ENCODE measurements at regions not wholly inside any gene's neighbourhood (a gene's known extent, or its start where the extent isn't known, plus 50 kb on each side); places are given as distances from the start of the nearest gene placed in this dataset.

- FAIRE-seq (no peak), ATAC-seq (no peak), DNase-seq (no peak)
- TF ChIP-seq CTCF (IDR thresholded peaks at IDR 0.05), result no peak
- Histone ChIP-seq H3K9me3 (no peaks in the 10 kb centered on the region), H3K27me3 (no peaks in the 10 kb centered on the region), H3K36me3 (no peaks in the 10 kb centered on the region), H3K4me1 (no peaks in the 10 kb centered on the region), H3K4me3 (no peak overlapping the region), H3K27ac (no peak overlapping the region)
- intact Hi-C loops (cut with DNase I), result no loop called here
- 35 to 50% methylated on average over 1 of the region's 1 CpG for WGBS, 2 donors
These were observed 898.2 kb upstream of the MAP3K7 start for GRCh38 chr6:91485047-91485446.

- 51 to 60% methylated on average over 6 of the region's 6 CpGs for WGBS, 2 donors
- no peak overlapping the region for H3K4me3 ChIP-seq
- no peak overlapping the region for H3K27ac ChIP-seq
- H3K9me3 ChIP-seq, result no peaks in the 10 kb centered on the region
- intact Hi-C loops (cut with DNase I), result no loop called here
- TF ChIP-seq CTCF (IDR thresholded peaks at IDR 0.05), result no peak
- DNase-seq (no peak), ATAC-seq (no peak), FAIRE-seq (no peak)
- no peaks in the 10 kb centered on the region for H3K27me3 ChIP-seq
- H3K4me1 ChIP-seq, result no peaks in the 10 kb centered on the region
- H3K36me3 ChIP-seq, result no peaks in the 10 kb centered on the region
These were observed 896.7 kb upstream of the MAP3K7 start for GRCh38 chr6:91483415-91484105.

GRCh38 chr6:91482498-91482897 is 895.6 kb upstream of the MAP3K7 start:
- ATAC-seq (no peak), FAIRE-seq (no peak), DNase-seq (no peak)
- intact Hi-C loops (cut with DNase I), result no loop called here
- Histone ChIP-seq H3K36me3 (no peaks in the 10 kb centered on the region), H3K27me3 (no peaks in the 10 kb centered on the region), H3K4me3 (no peak overlapping the region), H3K27ac (no peak overlapping the region), H3K9me3 (no peaks in the 10 kb centered on the region), H3K4me1 (no peaks in the 10 kb centered on the region)
- no peak for TF ChIP-seq CTCF (IDR thresholded peaks at IDR 0.05)
- WGBS, 2 donors, result 12 to 17% methylated on average over 1 of the region's 1 CpG

GRCh38 chr6:91480402-91480801 is 893.5 kb upstream of the MAP3K7 start:
- DNase-seq (no peak), ATAC-seq (no peak), FAIRE-seq (no peak)
- no peaks in the 10 kb centered on the region for H3K4me1 ChIP-seq
- H3K36me3 ChIP-seq, result no peaks in the 10 kb centered on the region
- WGBS, 2 donors, result 6 to 11% methylated on average over 1 of the region's 1 CpG
- intact Hi-C loops (cut with DNase I), result no loop called here
- no peak for TF ChIP-seq CTCF (IDR thresholded peaks at IDR 0.05)
- H3K27me3 ChIP-seq, result no peaks in the 10 kb centered on the region
- H3K4me3 ChIP-seq, result no peak overlapping the region
- no peaks in the 10 kb centered on the region for H3K9me3 ChIP-seq
- no peak overlapping the region for H3K27ac ChIP-seq

- 76 to 88% methylated on average over 6 of the region's 6 CpGs for WGBS, 2 donors
- FAIRE-seq, result no peak
- no peak for DNase-seq
- Histone ChIP-seq H3K9me3 (no peaks in the 10 kb centered on the region), H3K4me1 (no peaks in the 10 kb centered on the region), H3K27me3 (no peaks in the 10 kb centered on the region), H3K36me3 (no peaks in the 10 kb centered on the region), H3K4me3 (no peak overlapping the region), H3K27ac (no peak overlapping the region)
- no peak for TF ChIP-seq CTCF (IDR thresholded peaks at IDR 0.05)
- intact Hi-C loops (cut with DNase I), result no loop called here
- no peak for ATAC-seq
These were observed 890.8 kb upstream of the MAP3K7 start for GRCh38 chr6:91477688-91478087.
